ENCODE measurements at regions not wholly inside any gene's neighbourhood (a gene's known extent, or its start where the extent isn't known, plus 50 kb on each side); places are given as distances from the start of the nearest gene placed in this dataset.
"Not testable (repeated sequence)": the region's sequence is repeated elsewhere in the genome, so short reads cannot be mapped to it uniquely, and the experiment has no call there.

GRCh38 chr10:71912431-71912830 lies 51.8 kb upstream of the CHST3 start:
- DNase-seq: peak; percentile 8

GRCh38 chr10:71911296-71911953 lies 52.8 kb upstream of the CHST3 start:
- DNase-seq: no peak

GRCh38 chr10:71909399-71910083 lies 54.7 kb upstream of the CHST3 start:
- no peak for DNase-seq

- no peak for DNase-seq
These were observed 55.2 kb upstream of the CHST3 start for GRCh38 chr10:71908998-71909397.

GRCh38 chr10:71905164-71905563 lies 54.1 kb upstream of the PSAP start:
- no peak for DNase-seq

GRCh38 chr10:71903636-71904250 lies 52.7 kb upstream of the PSAP start:
- not testable (repeated sequence) for DNase-seq

- DNase-seq: no peak
These were observed 51.3 kb upstream of the PSAP start for GRCh38 chr10:71902351-71902750.
